ENCODE measurements at regions not wholly inside any gene's neighbourhood (a gene's known extent, or its start where the extent isn't known, plus 50 kb on each side); places are given as distances from the start of the nearest gene placed in this dataset.

DNA sequence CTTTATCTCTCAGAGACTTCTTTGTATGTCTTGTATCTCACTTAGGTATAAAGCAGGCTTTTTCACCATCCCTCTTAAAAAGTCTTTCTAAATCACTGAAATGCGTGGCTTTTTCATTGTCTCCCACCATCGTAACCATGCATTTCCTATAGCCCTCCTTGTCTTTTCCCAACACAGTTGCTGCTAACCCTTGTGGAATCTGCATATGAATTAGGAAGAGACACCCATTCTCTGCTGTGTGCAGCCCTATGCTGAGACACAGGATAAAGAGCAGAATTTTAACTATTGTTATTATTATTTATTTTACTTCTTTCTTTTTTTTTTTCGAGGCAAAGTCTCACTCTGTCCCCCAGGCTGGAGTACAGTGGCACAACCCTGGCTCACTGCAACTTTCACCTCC, 804.3 kb upstream of the COBL start:
- TF ChIP-seq, protein P1, sequence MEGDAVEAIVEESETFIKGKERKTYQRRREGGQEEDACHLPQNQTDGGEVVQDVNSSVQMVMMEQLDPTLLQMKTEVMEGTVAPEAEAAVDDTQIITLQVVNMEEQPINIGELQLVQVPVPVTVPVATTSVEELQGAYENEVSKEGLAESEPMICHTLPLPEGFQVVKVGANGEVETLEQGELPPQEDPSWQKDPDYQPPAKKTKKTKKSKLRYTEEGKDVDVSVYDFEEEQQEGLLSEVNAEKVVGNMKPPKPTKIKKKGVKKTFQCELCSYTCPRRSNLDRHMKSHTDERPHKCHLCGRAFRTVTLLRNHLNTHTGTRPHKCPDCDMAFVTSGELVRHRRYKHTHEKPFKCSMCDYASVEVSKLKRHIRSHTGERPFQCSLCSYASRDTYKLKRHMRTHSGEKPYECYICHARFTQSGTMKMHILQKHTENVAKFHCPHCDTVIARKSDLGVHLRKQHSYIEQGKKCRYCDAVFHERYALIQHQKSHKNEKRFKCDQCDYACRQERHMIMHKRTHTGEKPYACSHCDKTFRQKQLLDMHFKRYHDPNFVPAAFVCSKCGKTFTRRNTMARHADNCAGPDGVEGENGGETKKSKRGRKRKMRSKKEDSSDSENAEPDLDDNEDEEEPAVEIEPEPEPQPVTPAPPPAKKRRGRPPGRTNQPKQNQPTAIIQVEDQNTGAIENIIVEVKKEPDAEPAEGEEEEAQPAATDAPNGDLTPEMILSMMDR (IDR thresholded peaks at IDR 0.05): no peak
- no peak for TF ChIP-seq POLR2A (IDR thresholded peaks at IDR 0.05)

All from lower leg skin (tissue), 3 donors.